Thyroid gland (tissue), 4 donors: ENCODE measurements at regions not wholly inside any gene's neighbourhood (a gene's known extent, or its start where the extent isn't known, plus 50 kb on each side); places are given as distances from the start of the nearest gene placed in this dataset.

Source experiments
- POLR2A ChIP-seq, 2 donors: fragments of 450-650 bp; IDR thresholded peaks; one replicate each; pipeline ENCODE4 v1.6.1; 2017; ENCODE audit warnings: antibody characterized with exemption in 2 of 2, mild to moderate bottlenecking in 2 of 2, moderate library complexity in 1 of 2
- TF ChIP-seq, protein P1 (sequence below), 6 experiments: fragments of 200-600 bp in 3 of 6; fragments of 450-650 bp in 3 of 6; sonication (generic) in 3 of 6; IDR thresholded peaks; one replicate each; pipeline ENCODE4 v1.5.1; 2016 to 2019; ENCODE audit warnings: antibody characterized with exemption in 6 of 6, mild to moderate bottlenecking in 2 of 6, inconsistent platforms in 1 of 6, moderate library complexity in 1 of 6

DNA sequence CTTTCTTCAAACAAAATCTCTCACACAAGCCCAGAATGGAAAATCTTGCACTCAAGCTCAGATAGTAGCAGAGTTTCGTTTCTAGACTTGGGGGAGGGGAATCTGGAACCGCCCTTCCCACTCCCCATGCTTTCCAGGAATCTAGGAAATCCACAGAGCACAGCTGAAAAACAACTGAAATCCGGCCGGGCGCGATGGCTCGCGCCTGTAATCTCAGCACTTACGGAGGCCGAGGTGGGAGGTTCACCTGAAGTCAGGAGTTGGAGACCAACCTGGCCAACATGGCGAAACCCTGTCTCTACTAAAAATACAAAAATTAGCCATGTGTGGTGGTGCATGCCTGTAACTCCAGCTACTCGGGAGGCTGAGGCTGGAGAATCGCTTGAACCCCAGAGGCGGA is 127.3 kb upstream of the SLC34A2 start:
- TF ChIP-seq, protein P1, sequence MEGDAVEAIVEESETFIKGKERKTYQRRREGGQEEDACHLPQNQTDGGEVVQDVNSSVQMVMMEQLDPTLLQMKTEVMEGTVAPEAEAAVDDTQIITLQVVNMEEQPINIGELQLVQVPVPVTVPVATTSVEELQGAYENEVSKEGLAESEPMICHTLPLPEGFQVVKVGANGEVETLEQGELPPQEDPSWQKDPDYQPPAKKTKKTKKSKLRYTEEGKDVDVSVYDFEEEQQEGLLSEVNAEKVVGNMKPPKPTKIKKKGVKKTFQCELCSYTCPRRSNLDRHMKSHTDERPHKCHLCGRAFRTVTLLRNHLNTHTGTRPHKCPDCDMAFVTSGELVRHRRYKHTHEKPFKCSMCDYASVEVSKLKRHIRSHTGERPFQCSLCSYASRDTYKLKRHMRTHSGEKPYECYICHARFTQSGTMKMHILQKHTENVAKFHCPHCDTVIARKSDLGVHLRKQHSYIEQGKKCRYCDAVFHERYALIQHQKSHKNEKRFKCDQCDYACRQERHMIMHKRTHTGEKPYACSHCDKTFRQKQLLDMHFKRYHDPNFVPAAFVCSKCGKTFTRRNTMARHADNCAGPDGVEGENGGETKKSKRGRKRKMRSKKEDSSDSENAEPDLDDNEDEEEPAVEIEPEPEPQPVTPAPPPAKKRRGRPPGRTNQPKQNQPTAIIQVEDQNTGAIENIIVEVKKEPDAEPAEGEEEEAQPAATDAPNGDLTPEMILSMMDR (IDR thresholded peaks at IDR 0.05) = no peak
- TF ChIP-seq POLR2A (IDR thresholded peaks at IDR 0.05) = no peak
